SU-DHL-6 (cell line): ENCODE measurements at regions not wholly inside any gene's neighbourhood (a gene's known extent, or its start where the extent isn't known, plus 50 kb on each side); places are given as distances from the start of the nearest gene placed in this dataset.

Source experiments
- H2AFZ ChIP-seq: fragments of 200-600 bp; sonication (generic); 2 replicates; pipeline ENCODE4 v1.6.1; 2014; ENCODE audit warnings: low read depth, mild to moderate bottlenecking, moderate library complexity, mixed read lengths, antibody characterized with exemption, low read length; ENCODE audit not compliant: severe bottlenecking
- H3F3A ChIP-seq: fragments of 200-600 bp; shearing (Covaris generic); 2 replicates; pipeline ENCODE4 v1.6.0; 2016; ENCODE audit warnings: antibody characterized with exemption, mild to moderate bottlenecking; ENCODE audit not compliant: insufficient read depth
- H3K27ac ChIP-seq: fragments of 200-600 bp; sonication (generic); 2 replicates; pipeline ENCODE4 v1.5.1; 2016; ENCODE audit warnings: low read depth, mild to moderate bottlenecking, low read length, moderate library complexity, mixed read lengths
- H3K27me3 ChIP-seq: fragments of 200-600 bp; sonication (generic), shearing (Covaris generic); 2 replicates; pipeline ENCODE4 v1.6.0; 2014; ENCODE audit warnings: mild to moderate bottlenecking, low read length
- H3K36me3 ChIP-seq: fragments of 200-600 bp; sonication (generic); 2 replicates; pipeline ENCODE4 v1.6.1; 2014; ENCODE audit warnings: mild to moderate bottlenecking, low read length, mixed read lengths
- H3K4me2 ChIP-seq: fragments of 300-600, 200-600 bp; shearing (Covaris generic), sonication (generic); 2 replicates; pipeline ENCODE4 v1.6.0; 2014; ENCODE audit warnings: low read length, low read depth, mild to moderate bottlenecking; ENCODE audit not compliant: poor library complexity, severe bottlenecking
- H3K4me3 ChIP-seq: fragments of 200-600 bp; sonication (generic); 2 replicates; pipeline ENCODE4 v1.5.1; 2014; ENCODE audit warnings: antibody characterized with exemption, low read length, mild to moderate bottlenecking, mixed read lengths; ENCODE audit not compliant: insufficient read depth, poor library complexity, severe bottlenecking
- H3K79me2 ChIP-seq: fragments of 200-600 bp; sonication (generic); 2 replicates; pipeline ENCODE4 v1.6.1; 2014; ENCODE audit warnings: mild to moderate bottlenecking, low read length, moderate library complexity; ENCODE audit not compliant: insufficient read depth
- H3K9ac ChIP-seq: fragments of 200-600 bp; sonication (generic); 2 replicates; pipeline ENCODE4 v1.7.0; 2014; ENCODE audit warnings: mild to moderate bottlenecking, low read length
- H3K9me2 ChIP-seq: fragments of 200-600 bp; sonication (generic); replicated peaks from 2 replicates; pipeline ENCODE4 v1.6.1; 2014; ENCODE audit warnings: low read length; ENCODE audit not compliant: insufficient read depth
- H3K9me3 ChIP-seq: fragments of 200-600 bp; sonication (generic); 2 replicates; pipeline ENCODE4 v1.6.1; 2014; ENCODE audit warnings: low read length, mixed read lengths; ENCODE audit not compliant: insufficient read depth
- H4K20me1 ChIP-seq: fragments of 200-600 bp; sonication (generic); 2 replicates; pipeline ENCODE4 v1.6.1; 2014; ENCODE audit warnings: low read depth, mild to moderate bottlenecking, antibody characterized with exemption, low read length, moderate library complexity, mixed read lengths
- EZH2phosphoT487 ChIP-seq: fragments of 200-600 bp; sonication (generic), shearing (Covaris generic); conservative IDR thresholded peaks from 2 replicates; pipeline ENCODE4 v1.6.1; 2018; ENCODE audit warnings: mild to moderate bottlenecking, antibody characterized with exemption, low read length, moderate library complexity, mixed read lengths
- TF ChIP-seq, protein P1 (sequence below): fragments of 200-600 bp; sonication (generic); IDR thresholded peaks from one replicate; pipeline ENCODE4 v1.5.1; 2017; ENCODE audit warnings: antibody characterized with exemption, mild to moderate bottlenecking, low read length, moderate library complexity; ENCODE audit not compliant: insufficient read depth, poor library complexity, severe bottlenecking

DNA sequence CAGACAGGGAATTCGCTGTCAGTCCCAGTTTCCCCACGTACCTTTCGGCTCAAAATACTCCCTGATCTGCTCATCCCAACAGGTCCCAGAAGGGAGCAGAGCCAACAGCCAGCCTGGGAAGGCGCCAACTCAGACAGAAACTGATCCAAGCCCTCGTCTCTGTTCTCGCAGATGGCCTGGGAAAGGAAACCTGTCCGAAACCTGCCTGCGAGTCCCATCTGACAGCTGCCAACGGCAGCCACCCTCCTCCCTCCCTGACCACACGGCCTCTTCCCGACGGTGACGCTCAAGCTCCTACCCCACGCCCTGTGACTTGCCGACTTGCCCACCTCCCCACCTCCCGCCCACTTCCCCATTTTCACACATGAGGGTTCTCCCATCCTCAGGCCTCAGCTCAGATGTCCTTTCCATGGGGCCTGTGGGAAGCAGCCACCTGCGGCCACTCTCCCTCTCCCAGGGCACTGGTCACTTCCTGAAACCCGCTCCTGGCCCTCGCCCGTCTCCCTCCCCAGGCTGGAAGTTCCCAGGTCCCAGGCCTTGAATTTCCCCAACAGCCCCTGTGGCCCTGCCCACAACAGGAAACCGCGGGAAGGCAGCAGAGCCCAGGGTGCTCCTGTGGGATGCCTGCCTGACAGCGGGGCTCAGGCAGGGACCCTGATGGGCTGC, 60.9 kb upstream of the FBRSL1 start:
- TF ChIP-seq EZH2phosphoT487: no peak
- TF ChIP-seq, protein P1, sequence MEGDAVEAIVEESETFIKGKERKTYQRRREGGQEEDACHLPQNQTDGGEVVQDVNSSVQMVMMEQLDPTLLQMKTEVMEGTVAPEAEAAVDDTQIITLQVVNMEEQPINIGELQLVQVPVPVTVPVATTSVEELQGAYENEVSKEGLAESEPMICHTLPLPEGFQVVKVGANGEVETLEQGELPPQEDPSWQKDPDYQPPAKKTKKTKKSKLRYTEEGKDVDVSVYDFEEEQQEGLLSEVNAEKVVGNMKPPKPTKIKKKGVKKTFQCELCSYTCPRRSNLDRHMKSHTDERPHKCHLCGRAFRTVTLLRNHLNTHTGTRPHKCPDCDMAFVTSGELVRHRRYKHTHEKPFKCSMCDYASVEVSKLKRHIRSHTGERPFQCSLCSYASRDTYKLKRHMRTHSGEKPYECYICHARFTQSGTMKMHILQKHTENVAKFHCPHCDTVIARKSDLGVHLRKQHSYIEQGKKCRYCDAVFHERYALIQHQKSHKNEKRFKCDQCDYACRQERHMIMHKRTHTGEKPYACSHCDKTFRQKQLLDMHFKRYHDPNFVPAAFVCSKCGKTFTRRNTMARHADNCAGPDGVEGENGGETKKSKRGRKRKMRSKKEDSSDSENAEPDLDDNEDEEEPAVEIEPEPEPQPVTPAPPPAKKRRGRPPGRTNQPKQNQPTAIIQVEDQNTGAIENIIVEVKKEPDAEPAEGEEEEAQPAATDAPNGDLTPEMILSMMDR: no peak
- Histone ChIP-seq H3F3A (no peaks in the 10 kb centered on the region), H3K9ac (no peak overlapping the region), H3K4me3 (no peak overlapping the region), H3K9me2 (no peaks in the 10 kb centered on the region), H3K9me3 (no peaks in the 10 kb centered on the region), H4K20me1 (no peaks in the 10 kb centered on the region), H3K27me3 (no peaks in the 10 kb centered on the region), H2AFZ (no peak overlapping the region), H3K4me2 (no peak overlapping the region), H3K36me3 (no peaks in the 10 kb centered on the region), H3K27ac (no peak overlapping the region), H3K79me2 (no peaks in the 10 kb centered on the region)

DNA sequence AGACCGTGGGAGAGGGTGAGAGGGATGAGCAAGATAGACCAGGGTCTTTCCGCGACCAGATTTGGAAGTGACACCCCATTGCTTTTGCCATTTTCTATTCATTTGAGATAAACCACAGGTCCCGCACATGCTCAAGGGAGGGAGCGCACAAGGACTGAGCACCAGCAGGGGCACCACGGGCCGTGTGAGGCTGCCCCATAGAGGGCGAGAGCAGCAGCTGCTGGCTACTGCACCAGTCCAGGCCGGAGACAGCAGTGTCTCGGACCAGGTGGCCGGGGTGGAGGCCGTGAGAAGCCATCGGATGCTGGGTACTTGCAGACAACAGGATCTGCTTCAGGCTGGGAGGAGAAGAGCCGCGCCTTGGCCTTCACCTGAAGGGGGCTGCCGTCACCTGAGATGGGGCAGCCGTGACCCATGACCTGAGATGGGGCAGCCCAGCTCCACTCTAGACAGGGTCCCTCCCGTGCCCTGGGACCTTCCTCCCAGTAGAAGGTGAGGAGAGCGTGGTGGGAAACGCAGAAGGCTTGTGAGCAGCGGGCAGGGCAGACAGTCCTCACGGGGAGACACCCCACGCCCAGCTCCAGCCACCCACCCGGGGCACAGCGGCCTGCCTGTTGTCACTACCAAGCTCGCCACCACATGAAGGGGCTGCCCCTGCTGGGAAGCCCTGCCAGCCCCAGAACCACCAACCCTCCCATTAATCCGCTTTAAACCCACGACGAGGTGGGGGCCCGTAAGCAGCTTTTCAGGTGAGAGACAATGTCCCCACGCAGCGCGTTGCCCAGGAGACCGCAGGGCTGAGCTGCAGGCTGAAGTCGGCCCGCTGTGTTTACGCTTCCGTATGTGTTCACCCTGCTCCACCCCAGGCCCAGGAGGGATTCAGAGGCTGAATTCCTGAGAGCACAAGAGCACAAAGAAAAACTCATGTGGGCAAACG, 61.7 kb upstream of the FBRSL1 start:
- no peaks in the 10 kb centered on the region for H3K27me3 ChIP-seq
- no peak overlapping the region for H3K27ac ChIP-seq

DNA sequence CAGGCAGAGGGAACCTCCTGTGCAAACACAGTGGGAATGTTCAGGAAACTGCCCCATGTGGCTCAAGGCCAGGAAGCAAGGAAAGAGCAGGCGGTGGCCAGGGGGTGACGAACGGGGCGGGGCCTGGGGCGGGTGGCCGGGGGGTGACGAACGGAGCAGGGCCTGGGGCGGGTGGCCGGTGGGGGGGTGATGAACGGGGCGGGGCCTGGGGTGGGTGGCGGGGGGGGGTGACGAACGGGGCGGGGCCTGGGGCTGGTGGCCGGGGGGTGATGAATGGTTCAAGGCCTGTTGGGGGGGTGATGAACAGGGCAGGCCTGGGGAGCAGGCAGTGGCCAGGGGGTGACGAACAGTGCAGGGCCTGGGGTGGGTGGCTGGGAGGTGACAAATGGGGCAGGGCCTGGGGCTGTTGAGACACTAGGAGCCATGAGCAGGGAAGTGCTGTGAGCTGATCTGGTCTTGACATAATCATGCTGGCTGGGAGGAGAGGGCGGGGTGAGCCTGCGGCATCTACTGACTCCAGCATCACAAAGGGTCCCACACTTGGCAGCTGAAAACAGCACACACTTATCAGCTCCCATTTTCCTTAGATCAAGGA, 62.7 kb upstream of the FBRSL1 start:
- no peaks in the 10 kb centered on the region for H4K20me1 ChIP-seq
- no peak overlapping the region for H3K9ac ChIP-seq
- H3K36me3 ChIP-seq: no peaks in the 10 kb centered on the region
- H3K9me2 ChIP-seq: no peaks in the 10 kb centered on the region
- H3K4me3 ChIP-seq: no peak overlapping the region
- H3F3A ChIP-seq: no peaks in the 10 kb centered on the region
- H3K79me2 ChIP-seq: no peaks in the 10 kb centered on the region
- no peak overlapping the region for H3K27ac ChIP-seq
- no peak overlapping the region for H3K4me2 ChIP-seq
- no peaks in the 10 kb centered on the region for H3K9me3 ChIP-seq
- no peak for TF ChIP-seq EZH2phosphoT487
- TF ChIP-seq, protein P1: no peak
- H3K27me3 ChIP-seq: no peaks in the 10 kb centered on the region
- H2AFZ ChIP-seq: no peak overlapping the region

More for the DNA sequence above, 61.7 kb upstream of the FBRSL1 start:
- no peaks in the 10 kb centered on the region for H3K9me3 ChIP-seq
- no peak overlapping the region for H3K4me3 ChIP-seq
- H3K79me2 ChIP-seq: no peaks in the 10 kb centered on the region
- H2AFZ ChIP-seq: no peak overlapping the region
- H3F3A ChIP-seq: no peaks in the 10 kb centered on the region
- H3K4me2 ChIP-seq: no peak overlapping the region
- H3K9me2 ChIP-seq: no peaks in the 10 kb centered on the region
- H3K36me3 ChIP-seq: no peaks in the 10 kb centered on the region
- TF ChIP-seq, protein P1: no peak
- no peak for TF ChIP-seq EZH2phosphoT487
- H3K9ac ChIP-seq: no peak overlapping the region
- H4K20me1 ChIP-seq: no peaks in the 10 kb centered on the region
